C1 segment of cervical spinal cord (tissue), 14 donors: ENCODE measurements at regions not wholly inside any gene's neighbourhood (a gene's known extent, or its start where the extent isn't known, plus 50 kb on each side); places are given as distances from the start of the nearest gene placed in this dataset.
A peak's percentile ranks its signal among the peaks of the same experiment; 100 is the strongest.
"Not testable (repeated sequence)": the region's sequence is repeated elsewhere in the genome, so short reads cannot be mapped to it uniquely, and the experiment has no call there.

Source experiments
- DNase-seq, 14 donors: peaks; one replicate each; lab custom pipeline; 2025; lab: John Stamatoyannopoulos, UW

DNA sequence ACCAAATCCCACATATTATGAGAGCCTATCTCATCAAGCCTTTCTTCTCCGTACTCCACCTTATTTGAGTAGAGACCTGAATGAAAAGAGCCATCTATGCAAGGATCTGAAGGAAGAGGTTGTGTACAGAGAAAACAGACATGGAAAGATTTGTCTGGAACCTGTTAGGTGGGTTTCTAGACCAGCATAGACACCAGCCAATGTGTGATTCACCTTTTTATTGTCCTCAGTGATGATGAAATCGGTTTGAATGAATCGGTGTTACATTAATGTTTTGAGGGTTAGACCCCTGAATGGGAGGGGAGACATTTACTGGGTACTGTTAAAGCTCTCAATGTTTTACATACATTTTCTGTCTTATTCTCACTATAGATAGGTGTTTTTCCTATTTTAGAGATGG lies 223.6 kb downstream of the NMUR2 start:
- DNase-seq = no peak

DNA sequence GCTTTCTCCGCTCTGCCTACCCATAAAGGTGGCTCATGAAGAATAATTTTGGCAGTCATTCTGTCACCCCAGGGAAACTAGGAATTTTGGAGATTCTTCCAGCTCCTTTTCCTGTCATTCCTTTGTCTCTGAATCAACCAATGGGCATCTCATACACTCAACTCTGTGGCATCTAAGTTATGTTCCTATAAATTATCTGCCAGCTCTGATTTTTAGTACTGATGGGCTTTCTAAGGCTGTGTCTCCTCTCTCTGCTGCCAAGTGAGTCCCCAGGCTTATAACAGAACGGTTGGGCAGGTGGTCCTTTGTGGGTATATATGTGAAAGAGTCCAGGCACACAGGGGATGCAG lies 226.8 kb downstream of the NMUR2 start:
- DNase-seq = no peak

DNA sequence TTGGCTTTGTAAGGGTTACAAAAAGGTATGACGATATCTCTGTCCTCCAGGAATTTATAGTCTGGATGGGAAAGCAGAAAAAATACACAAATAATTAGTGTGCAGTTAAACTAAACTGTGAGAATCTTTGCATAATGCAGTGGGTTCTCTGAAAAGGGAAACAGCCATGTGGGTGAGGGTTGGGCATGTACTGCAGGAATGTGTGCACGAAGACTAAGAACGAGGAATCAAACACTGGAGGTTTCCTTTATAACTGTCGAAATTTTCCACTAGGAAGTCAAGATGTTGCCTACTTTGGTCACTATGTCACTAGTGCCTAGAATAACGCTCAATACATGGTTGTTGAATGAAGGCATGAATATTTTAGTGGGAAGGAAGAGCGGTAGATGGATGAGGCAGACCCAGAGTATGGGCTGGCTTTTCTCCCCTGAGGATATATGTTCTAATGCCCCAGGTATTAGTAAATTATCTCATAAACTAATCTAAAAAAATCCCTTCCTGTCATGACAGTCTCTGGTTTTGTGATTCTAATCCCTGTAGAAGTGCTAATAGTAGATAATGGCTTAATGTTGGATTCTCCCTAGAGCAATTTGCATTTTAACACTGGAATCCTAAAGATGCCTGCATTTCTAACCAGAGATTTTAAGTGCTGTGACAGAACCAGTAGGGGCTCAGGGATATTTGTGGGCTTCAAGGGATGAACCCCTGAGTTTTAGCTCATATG lies 227.3 kb downstream of the NMUR2 start:
- DNase-seq = no peak

DNA sequence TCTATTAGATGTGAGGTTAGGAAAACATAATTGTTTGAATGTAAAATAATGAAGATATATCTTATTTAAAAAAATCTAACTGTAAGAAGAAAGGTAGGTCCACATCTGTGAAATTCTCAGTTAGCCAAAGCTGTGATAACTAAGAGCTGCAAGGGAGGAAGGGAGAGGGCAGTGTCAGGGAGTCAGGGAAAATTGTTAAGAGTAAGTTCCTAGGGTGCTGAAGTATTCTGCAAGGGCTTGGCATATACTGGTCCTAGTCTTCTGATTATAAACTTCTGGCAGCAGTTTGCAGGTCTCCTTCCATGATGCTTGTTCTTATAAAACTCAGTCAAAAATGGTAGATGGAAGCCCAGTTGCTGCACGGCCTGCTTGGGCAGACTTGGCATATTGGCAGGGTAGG lies 233.2 kb downstream of the NMUR2 start:
- DNase-seq = no peak

DNA sequence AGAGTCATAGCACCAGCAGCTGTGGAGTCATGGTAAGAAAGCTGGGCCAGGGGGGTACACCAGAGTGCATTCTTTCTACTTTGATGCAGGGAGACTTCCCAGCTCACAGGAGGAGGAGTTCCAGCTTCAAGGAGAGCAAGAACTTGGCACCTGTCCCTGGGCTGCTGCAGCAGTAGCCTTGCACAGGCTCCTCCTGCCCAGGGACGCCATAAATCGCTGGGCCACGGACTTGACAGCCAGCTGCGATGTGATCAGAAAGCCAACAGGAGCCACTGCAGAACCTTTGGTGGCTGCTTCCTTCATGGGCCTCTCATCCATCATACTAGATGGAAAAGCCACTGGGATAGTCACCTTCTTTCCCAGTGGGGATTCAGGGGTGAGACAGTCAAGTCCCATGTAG lies 234.7 kb downstream of the NMUR2 start:
- peak in 8 of 14 donors; percentile 2 to 37 (median 19) for DNase-seq

DNA sequence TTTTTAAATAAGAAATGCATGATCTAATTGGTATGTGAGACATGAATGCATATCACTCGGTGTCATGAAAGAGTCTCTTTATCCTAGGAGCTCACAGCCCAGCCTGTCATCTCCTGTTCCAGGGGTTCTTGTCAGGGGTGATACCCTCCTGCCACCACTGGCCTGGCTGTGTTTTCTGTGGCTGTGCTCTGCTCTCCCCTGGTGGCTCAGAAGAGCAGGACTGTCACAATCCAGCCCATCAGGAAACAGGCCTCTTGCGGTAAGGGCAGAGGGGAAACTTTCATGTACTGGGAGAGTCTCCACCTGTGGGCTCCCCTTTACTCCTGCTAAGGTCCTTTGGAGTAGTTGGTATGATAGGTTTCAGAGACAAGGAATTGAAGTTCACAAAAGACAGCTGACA lies 240.2 kb upstream of the GLRA1 start:
- DNase-seq = no peak

DNA sequence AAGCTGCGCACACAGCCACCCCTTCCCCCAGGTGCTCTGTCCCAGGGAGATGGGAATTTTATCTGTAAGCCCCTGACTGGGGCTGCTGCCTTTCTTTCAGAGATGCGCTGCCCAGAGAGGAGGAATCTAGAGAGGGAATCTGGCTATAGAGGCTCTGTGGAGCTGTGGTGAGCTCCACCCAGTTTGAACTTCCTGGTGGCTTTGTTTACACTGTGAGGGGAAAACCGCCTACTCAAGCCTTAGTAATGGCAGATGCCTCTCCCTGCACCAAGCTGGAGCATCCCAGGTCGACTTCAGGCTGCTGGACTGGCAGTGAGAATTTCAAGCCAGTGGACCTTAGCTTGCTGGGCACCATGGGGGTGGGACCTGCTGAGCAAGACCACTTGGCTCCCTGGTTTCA lies 235.2 kb upstream of the GLRA1 start:
- DNase-seq = not testable (repeated sequence)

DNA sequence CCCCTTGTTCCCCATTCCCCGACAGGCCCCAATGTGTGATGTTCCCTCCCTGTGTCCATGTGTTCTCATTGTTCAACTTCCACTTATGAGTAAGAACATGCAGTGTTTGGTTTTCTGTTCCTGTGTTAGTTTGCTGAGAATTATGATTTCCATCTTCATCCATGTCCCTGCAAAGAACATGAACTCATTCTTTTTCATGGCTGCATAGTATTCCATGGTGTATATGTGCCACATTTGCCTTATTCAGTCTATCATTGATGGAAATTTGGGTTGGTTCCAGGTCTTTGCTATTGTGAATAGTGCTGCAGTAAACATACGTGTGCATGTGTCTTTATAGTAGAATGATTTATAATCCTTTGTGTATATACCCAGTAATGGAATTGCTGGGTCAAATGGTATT lies 229.8 kb upstream of the GLRA1 start:
- DNase-seq = not testable (repeated sequence)

DNA sequence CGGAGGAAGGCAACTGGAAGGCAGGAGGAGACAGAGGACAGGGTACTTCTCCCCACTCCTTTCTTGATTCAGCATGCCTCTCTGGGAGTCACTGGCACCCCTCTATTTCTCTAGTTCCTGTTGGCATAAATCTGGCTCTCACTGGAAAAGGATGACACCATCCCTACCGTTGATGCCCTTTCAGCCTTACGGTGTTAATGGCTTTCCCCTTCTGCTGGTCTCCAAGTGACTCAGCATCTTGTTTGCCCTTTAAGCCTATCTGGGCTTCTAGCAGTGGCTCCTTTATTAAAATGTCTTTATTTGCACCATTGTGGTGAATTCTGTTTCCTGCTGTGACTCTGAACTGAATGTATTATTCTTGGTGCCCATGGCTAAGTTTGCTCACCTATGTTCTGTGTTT lies 227.3 kb upstream of the GLRA1 start:
- DNase-seq = no peak

DNA sequence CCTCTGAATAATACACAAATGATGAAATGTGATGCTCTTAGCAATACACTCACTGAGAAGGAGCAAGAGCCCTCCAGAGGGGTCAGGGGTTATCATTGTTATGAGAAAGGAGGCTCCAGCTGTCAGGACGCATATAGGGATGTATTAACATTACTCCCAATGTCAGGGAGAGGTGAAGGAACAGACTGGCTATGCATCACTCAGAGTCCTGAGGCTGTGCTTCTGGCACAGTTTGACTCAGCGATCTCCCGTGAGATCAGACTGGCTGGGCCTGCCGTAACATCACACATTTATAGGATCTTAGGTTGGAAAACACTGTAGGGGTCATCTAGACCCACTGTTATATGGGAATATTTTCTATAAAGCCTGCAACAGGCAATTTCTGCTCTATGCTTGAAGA lies 226.5 kb upstream of the GLRA1 start:
- DNase-seq = no peak

DNA sequence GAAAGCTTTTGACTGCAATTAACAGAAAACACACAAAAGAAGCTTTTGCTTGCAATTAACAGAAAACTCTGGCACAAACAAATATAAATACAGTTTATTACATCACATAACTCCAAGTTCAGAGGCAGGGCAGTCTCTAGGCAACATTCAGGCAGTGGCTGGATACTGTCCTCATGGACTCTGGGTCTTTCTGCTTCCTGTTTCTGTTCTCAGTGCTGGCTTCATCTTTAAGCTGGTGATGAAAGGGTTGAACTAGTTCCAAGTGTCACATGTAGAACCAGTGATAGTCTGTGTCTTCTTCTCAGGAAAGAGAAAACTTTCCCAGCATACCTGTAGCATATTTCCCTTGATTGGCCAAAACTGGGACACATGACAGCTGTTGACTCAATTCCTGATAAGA lies 222.6 kb upstream of the GLRA1 start:
- DNase-seq = no peak

DNA sequence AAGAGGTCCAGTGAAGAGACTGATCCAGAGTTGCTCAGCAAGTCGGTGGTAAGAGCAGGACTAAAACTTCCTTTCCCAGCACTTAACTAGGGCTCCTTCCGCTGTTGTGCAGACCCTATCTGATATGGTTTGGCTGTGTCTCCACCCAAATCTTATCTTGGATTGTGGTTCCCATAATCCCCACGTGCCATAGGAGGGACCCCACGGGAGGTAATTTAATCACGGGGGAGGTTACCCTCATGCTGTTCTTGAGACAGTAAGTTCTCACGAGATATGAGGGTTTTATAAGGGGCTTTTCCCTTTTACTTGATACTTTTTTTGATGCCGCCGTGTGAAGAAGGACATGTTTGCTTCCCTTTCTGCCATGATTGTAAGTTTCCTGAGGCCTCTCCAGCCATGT lies 221.9 kb upstream of the GLRA1 start:
- DNase-seq = no peak

DNA sequence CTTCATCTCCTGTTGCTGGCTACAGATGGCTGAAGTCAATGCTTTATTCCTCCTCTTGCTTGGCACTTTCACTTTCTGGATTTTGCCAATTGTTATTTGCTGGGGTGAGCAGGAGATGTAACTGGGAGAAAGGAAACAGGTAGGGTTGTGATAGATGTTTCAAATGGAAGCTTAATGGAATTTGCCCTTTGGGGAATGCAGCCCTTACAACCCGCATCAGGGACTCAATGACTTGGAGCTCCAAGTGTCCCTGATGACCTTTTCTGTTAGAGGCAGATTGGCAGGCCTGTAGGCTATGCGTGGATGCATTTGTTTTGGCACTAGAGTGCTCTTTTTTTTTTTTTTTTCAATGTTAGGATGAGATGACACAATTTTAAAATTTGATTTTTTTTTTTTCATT lies 219.9 kb upstream of the GLRA1 start:
- DNase-seq = no peak

DNA sequence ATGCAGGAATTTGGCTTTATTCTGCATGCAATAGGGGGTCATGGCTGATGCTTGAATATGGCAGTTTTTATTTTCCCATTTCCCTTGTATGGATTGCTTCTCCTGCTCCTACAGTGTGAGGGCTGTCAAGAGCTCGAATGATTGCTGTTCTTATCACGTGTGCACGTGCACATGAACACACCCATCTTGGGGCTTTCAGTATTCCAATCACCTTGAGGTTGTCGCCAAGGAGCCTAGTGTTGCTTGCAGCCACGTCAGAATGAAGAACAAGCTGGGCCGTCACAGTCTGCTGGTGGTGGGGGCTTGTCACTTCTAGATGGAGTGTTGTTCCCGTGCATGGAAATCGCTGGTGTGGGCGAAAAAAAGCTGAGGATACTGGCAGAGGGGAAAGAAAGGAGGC lies 219.4 kb upstream of the GLRA1 start:
- DNase-seq = no peak

DNA sequence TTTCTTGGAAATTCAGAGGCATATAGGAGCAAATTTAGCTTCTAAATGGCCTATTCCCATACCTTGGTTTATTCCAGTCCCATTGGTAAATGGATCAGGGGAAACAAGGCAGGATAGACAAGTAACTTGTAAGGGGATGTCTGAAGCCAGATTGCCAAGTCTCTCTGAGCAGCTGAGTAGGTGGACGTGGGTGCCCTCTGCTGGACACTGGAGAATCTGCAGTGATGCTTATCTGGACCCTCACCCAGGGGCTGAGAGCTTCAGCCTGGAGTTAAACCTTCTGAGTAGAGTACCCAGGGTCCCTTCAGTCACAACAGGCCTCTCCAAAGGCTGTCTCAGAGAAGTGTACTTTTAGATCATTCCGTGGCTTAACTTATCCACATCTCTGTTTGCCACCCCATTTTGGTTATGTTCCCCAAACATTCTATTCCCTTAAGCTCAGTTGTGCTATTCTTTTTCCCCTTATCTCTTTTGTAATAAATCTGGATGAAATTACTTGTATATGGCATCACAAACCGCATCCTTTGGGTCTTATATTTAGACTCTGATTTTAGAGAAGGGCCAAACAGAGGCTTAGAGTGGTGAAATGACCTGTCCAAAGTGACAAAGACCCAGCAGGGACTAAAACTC lies 218.3 kb upstream of the GLRA1 start:
- DNase-seq = peak in 5 of 14 donors; percentile 4 to 55 (median 18)

DNA sequence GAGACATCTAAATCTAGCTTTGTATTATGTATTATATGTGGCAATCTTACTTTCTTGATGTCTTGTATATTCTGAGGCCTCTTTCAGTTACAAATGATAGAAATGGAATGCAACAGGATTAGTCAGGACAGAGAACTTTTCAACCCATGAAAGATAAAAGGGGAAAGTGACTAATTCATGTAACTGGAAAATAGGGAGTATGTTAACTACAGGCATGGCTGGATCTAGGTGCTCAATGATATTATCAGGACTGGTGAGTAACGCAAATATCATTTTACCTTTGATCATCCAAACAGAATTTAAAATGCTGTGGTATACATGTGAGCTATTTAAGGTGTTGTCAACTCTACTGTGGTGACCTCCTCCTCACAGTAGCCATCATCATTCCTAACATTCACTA lies 215.7 kb upstream of the GLRA1 start:
- DNase-seq = no peak

DNA sequence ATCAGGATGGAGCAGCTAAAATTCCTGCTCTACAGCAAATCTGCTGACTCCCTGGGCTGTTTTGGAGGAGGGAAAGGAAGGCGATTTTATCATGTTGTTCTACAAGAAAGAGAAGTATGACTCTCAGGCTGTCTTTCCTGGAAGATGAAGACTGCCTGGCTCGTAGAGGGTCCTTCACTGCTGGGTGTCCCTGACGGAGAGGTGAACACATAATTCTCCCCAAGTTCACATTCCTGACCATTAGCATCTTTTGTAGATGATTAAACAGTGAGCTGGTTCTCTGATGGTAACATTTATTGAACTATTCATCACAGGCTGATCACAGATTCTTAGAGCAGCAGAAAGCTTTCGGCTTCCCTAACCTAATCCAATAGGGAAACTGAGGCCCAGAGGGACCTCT lies 212.4 kb upstream of the GLRA1 start:
- DNase-seq = no peak

DNA sequence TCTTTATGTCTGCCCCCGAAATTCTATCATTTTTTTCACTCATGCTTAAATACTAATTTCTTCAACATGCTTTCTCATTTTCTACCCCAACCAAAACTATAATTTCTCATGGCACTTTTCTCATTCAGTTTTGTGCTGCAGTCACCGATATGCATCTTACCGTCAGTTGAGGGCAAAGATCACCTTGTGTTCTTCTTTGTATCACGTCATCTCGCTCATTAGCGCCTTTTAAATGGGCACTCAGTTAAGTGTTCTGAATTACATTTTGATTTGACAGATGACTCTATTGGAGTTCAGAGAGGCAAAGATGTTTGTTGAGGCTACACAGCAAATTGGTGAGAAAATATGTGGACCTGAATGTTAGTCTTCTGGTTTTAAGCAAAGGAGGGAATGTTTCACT lies 211.7 kb upstream of the GLRA1 start:
- no peak for DNase-seq

DNA sequence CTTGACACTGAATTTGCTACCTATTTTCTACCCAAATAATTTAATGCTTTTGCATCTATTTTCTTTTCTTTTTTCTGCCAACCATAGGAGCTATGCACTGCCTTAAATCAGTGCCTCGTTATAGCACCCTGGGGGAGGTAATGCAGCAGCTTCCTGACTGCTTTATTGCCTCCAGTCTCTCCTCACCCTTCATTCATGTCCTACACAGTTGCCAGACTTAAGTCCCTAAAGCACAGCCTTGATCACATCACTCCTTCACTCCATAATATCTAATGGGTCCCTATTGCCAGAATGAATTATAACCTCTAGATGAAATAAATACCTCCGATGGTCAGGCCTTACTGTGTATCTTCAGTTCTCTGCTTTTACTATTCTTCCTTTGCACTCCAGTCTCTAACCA lies 211.2 kb upstream of the GLRA1 start:
- no peak for DNase-seq

DNA sequence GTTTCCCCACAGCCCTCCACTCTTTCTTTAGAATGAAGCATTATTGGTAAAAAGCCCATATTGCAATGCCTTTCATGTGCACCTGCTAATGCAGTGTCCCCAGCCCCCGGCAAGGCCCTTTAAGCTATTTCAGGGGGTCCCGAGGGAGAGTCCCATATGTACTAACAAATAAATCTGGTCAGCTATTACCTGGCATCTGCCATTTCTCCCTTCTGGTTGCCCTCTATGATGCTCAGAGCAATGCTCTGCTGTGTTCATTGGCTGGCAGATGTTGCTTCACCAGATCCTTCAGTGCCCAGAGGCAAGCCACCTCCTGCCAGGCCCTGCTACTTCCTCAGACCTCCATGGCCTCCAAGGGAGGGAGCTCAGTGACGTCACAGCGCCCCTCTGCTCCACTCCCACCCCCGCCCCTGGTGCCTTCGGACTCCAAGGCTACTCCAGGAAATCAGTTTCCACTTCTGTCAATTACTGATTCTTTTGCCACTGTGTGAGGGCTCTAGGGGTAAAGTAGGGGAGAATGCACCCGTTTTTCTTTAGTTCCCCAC lies 201.1 kb upstream of the GLRA1 start:
- no peak for DNase-seq

DNA sequence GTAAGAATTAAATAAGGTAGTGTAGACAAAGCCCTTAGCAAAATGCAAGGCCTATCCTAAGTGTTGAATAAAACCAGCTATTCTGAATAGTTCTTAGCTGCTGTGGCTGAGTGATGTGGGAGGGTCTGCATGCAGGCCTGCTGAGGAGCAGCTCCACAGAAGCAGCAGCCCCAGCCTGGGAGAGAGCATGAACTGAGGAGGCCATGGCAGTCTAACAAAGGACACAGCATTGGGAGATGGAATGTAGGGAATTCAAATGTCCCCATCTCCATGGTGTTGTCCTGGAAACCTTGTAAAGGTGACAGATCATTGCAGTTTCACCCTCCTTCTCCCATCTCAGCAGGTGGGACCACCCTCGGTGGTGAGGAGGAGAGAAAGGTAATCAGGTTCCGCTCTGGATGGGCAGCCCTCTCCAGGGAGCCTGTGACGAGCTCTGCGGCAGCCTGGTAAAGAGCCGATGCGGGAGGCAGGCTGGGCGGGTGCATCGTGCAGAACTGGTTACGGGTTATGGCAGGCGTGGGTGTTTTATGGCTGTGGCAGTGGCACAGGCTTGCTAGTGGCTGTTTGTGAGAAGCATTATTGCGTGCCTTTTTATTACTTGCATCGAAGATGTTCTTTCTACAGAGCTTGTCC lies 199.9 kb upstream of the GLRA1 start:
- no peak for DNase-seq

DNA sequence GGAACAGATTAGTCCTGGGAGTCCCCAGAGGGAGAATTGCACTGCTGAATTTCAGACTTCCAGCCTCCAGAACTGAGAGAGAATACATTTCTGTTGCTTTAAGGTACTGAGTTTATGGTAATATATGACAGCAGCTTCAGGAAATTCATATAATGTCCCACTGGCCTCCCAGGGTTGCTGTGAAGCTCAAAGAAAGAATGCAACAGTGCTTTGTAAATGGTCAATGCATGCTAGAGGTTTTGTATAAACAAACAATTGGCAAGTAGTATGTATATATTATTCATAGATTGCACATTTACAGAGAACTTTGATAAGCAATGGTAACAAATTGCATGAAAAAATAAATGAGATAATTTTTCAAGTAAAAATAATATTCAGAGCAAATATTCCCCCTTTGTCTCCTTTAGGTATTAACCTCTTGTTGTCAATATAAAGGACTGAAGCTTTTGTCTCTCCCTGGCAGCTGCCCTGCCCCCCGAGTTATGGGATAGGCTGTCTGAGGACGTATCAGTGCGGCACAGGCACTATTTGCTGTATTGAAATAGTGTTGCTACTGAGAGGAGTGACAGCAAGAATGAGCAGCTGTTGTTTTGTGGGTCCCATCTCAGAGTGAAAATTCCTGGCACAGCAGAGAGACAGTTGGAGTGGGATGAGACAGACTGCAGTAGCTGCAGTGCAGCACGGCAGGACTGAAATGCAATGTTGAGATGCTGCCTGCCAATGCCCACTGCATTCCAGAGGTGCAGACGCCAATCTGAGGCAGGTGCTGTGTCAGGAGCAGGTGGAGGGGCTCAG lies 194.2 kb upstream of the GLRA1 start:
- no peak for DNase-seq
